GM19240 (cell line): ENCODE measurements at regions not wholly inside any gene's neighbourhood (a gene's known extent, or its start where the extent isn't known, plus 50 kb on each side); places are given as distances from the start of the nearest gene placed in this dataset.

ENCODE experiments used
- DNase-seq: peaks from one replicate; pipeline ENCODE4 v3.0.0; 2011; ENCODE audit warnings: low spot score; ENCODE audit not compliant: insufficient read length

DNA sequence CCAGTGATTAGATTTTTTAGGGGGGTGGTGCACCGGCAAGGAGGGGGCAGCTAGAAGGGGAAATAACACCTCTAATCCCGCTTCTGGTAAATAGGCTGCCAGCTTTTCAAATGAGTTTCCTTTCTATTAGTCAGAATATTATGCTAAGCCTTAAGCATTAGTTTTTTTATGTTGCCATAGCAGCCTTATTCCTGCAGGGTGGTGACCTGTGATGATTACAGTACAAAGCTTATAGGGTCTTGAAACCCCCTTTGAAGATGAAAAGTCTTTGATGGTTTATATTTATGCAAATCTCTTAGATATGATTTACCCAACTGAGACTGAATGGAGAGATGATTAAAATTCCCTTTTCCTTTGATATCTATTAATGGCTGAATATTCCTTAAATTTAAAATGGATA is 109.8 kb downstream of the ZIC5 start:
- DNase-seq: no peak

DNA sequence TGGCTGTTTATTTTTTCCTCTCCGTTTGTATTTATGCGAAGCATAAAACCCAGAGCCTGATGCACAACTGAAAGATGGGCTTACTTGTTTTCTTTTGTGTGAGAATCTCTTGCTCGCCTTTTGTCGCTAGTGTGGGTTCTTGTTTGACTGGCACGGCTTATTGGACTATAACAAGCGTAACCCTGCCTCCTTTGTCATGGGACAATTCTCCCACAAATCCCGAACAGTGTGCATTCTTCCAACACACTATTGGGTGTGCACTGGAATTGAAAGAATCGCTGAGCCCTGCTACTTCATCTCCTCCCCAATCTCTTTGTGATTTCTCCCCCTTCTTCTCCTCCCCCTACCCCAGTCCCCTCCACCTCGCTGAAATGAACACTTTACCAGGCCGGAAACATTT is 110.8 kb downstream of the ZIC5 start:
- no peak for DNase-seq

DNA sequence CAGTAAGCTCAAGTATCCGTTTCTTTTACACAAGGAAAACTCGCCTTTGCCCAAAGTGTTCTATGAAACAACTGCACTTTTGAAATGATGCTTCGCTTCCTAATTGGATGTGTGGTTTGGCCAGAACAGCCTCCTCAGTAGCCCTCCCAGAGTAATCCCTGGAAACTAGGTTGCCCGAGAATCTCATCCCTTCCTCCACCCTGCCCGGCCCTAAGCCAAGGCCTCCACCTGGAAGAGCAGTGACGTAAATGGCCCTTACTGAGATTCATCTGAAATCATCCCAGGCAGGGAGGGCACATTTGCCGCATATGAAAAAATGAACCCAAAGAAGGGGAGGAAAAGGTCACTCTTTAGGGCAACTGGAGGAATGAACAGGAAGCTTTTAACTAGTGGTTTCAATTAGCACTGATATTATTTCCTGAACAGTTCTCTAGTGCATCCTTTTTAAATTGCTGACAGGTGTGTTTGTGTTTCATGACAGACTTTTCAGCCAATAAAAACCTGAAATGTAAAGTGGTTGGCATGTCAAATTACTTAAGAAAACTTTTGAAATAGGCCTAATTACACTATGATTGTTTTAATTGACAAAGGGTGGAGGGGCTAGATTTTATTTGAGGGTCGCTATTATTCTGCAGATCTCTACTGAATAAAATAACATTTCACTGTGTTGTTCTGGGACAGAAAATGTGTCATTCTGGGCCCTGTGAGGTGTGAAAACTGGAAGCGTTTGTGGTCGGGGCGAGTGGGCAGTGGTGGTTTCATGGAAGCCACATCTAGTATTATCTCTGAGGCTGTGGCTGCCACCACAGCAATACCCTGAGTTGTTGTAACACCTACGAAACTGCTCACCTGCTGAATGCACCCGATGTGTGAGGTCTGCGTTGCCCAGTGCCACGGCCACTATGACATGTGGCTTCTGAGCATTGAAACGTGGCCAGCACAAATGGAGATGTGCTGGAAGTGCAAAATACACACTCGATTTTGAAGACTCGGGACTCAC is 112.1 kb downstream of the ZIC5 start:
- no peak for DNase-seq

DNA sequence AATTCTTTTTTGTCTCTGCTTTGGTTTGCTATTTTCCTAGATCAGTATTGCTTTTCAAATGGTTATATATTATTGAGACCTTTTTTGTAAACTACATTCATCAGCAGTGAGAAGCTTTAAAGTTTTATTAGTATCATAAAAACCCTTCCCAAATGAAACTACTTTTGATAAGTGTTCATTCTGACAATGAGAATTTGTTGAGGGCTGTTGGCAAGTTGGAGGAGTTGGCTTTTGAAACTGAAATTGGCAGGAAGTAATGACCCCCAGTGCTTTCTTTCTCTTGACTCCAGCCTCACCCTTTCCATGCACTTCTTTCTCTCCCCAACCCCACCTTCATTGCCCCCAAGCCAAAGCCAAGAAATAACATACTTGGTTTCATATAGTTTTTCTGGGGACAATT is 113.8 kb downstream of the ZIC5 start:
- DNase-seq: no peak

DNA sequence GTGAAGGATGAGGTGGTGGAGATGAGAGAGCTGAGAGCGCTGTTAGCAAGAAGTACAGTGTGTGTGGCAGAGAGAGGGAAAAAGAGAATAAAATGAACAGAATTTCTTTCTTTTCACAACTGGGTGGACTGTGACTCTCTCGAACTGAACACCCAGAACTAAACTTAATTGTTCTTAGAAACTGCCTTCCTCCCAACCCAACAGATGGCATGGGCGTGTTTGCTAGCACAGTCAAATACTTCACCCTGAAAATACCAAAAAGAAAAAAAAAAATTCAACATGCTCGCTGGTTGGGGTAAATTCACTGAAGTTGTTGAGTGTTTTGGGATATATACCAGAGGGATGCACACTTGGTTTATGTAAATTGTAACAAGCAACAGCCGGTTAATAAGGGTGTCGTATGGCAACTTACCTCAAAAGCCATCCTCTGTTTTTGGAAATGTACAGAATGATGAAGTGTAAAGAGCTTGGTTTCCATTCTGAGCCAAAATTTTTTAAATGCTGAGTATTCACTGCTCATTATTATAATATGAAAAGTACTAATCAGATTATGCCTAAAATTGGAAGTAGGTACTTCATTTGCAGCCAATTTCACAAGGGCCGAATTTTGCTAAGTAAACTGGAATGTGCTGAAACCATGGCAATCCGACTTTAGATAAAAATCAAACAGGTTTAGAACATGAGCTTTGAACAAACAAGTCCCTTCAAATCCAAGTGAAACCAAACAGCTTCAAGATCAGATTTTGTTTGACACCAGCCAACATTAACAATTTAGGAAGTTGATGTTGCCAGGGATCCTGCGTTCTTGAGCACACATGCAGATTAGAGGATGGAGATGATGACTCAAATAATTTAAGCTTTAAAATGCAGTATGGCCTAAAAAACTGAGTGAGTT is 115.8 kb downstream of the ZIC5 start:
- no peak for DNase-seq

DNA sequence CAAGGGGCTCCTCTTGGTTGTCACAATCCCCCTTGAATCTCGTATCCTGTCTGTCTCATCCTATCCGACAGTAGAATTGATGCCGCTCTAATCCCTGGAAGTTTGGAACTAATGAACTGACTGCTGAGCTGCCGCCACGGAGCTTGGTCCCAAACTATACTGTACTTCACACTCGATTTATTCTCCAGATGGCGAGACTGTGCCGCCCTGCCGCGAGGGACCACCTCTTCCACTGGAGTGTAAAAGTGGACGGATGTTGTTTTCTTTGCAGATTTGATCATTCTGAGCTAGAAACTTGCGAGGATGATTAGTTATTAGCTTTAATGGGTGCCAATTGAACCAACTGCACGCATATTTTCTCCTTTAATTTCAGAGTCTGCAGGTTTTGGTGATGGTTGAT is 117.2 kb downstream of the ZIC5 start:
- DNase-seq: no peak

DNA sequence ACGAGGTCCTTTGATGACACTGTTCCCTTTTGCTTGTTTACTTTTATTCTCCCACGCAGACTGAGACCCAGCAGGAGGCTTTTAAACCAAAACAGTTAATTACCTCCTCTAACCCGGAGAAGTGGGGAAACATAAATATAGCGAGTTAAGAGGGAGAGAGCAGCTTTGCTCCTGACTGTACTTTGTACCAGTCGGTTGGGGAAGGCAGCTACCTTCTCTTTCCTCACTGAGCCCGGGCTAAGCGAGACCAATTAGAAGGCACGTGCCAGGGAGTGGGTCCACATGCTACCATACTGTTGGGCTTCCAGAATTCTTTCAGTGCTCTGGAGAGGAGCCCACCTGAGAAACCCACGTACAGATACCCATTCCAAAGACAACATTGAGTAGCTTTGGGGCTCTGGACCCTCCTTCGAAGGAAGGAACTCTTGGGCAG is 124.2 kb downstream of the ZIC5 start:
- DNase-seq: no peak

DNA sequence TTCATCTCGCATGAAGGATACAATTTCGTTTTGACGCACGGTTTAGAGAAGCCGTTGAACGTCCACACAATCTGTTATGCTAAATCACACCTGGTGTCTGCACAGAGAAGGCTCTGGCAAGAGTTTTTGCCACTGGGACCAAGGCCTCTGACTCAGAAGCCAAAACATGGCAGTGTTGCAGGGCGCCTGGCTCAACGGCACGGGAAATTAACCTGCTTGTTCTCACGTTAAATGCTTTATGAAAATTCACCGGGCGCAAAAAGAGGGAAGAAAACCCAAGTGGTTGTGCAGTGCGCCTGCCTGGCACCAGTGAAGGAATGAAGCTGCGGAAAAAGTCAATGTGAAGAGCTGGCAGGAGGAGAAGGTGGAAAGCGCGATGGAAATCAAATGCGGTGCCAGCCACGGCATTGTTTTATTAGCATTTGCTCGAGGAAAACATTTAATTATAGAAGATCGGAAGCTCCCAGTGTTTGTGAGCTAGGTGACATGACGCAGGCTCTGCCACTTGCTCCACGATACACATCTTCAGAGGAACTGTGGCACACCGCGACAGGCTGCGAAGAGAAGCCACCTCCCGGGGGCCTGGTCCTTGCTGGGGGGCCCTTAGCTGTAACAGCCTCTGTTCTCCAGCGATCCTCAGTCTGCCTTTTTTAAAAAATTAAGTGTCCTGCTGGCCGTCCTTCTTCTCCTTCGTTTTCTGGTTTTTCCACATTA is 126.2 kb downstream of the ZIC5 start:
- DNase-seq: no peak

DNA sequence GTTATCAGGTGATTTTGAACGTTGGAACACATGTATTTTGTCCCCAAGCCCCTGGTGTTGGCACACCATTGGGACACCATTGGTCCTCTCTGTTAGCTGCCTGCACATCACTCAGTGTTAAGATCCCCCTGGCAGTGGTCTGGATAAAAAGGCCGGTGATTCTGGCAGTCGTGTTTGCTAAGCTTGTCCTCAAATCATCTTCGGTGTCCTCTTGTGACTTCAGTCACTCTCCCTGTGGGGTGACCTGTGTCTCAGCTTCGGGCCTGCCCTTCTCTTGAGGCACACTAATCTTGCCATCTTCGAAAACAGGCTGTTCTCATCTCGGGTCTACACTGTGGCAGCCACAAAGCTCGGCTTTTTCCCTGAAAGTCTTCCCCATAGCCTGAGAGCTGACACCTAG is 127.1 kb downstream of the ZIC5 start:
- no peak for DNase-seq

DNA sequence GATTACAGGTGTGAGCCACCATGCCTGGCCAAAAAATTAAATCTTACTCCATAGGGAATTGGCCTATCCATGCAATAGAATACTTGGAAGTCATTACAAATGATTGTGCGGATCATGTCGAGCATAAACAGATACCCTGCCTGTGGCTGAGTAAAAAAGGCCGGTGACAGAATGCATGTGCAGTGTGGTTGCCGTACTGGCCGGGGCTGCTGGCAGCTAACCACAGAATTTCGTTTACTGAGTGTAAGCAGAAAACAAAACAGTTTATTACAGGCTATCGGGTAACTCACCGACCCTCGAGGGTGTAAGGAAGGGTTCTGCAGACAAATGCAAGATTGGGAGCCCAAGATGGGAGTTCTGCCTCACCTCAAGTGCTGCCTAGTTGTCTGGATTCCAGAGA is 127.7 kb downstream of the ZIC5 start:
- DNase-seq: no peak

DNA sequence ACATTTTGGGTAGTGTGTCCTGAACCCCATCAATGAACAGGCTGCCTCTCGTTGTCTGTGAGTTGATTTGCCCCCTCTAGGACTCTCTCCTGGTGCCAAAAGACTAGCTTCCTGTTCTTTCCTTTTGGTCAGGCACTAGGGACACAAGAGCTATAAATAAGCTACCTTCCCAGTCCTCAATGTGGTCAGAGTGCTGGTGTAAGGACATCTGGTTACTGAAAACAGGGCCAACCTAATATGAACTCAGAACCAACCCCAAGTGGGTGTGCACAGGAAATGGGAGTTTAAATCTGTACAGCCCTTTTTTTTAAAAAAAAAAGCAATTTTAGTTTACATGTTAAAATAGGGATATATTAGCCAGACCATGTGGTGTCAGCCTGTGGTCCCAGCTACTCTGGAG is 129.2 kb downstream of the ZIC5 start:
- no peak for DNase-seq

DNA sequence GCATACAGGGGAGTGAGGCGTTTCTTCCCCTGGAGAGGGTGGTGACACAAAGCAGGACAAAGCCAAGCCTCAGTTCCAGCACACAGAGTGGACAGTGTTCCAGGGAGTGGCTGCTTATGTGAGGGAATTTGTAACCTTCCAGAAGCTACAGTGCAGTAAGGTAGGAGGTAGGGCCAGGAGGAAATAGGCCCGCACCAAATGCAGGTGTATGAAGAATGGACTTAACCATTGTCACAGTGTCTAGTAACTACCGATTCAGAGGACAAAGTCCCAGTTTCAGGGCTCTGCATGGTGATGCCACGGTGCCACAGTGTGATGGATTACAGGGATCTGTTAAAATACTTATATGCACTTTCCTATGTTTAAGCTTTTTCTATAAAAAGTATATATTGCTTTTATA is 135.3 kb downstream of the ZIC5 start:
- no peak for DNase-seq

DNA sequence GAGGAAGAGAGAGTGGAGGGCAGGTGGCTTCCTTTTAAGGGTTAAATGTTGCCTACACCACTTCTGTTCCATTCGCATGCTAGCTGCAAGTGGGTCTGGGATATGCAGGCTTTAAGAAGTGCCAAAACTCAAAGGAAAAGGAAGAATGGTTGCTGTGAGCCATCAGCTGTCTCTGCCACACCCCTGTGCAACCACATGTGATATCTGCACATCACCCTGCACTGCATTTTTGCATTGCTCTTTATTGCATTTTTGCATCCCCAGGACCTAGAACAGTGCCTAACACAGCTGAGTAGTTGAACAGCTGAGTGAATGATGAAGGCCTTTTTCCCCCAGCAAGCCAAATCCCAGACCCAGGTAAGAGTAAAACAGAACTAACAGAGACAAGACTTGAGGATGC is 136.1 kb downstream of the ZIC5 start:
- DNase-seq: no peak

DNA sequence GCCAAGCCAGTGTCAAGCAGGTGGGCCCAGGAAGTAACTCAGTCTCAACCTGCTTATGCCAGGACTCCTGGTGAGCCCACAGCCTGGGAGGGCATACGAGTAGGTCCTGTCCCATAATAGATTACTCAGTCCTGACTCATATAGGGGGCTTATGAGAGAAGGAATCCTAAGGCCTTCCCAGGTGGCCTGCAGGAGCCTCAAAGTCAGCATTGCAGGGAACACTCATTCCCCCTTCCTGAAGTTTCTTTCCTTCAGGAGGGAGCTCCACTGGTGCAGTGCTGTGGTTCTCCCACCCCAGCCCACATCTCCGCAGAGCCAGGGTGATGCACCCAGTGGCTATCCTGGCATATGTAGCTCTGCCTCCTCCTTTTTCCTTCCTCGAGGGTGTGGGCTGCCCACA is 137.3 kb downstream of the ZIC5 start:
- DNase-seq: no peak

DNA sequence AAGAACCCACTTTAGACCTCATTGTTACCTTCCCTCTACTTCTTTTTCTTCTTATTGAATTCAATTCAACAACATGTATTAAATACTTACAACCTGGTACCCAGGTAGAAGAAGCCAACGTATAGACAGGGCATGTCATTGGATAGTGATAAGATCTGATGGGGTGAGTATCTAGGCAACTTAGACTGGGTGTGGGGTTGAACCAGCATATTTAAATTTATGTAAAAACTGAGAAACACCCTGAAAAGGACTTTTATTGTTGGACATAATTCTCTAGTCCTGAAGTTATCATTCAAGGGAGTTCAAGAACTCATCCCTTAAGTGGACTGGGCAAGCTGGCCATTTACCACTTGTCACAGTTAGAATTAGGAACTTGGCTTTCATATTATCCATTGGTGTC is 139.2 kb downstream of the ZIC5 start:
- no peak for DNase-seq

DNA sequence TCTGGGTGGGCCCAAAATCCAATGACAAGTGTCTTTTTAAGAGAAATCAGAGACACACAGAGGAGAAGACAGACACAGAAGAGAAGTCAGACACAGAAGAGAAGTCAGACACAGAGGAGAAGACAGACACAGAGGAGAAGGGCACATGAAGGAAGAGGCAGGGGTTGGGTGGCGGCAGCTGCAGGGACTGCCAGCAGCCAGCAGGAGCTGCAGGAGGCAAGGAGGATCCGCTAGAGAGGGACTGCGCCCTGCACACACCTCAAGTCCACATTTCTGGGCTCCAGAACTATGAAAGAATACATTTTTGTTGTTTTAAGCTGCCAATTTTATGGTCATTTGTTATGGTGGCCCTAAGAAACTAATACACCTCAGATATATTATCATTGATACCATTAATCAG is 140.6 kb downstream of the ZIC5 start:
- DNase-seq: no peak

DNA sequence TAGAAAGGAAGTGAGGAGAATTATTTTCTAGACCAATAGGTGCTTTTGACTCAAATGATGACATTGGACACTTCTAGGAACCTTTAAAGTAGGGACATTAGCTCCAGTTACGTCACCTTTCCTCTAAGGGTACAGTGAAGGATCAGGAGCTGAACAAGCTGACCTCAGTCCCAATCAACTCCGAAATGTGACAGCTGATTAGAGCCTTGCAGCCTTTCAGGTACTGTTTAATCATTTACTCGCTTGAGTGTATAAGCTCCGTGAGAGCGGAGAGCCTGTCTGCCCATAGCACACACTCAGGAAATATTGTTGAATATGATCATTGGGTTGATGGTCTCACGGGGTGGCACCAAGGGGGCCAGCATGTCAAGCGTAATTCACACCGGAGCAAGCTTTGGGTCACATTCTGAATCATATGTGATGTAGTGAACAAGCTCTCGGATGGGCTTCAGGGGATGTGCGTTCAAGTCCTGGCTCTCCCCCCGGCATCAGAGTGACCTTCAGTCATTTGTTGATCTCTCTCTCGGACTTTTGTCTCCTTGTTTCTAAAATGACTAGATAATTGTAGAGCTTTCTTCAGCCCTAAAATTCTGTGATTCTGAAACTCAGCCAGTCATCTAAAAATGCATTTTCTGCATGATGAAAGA is 141.9 kb downstream of the ZIC5 start:
- no peak for DNase-seq

DNA sequence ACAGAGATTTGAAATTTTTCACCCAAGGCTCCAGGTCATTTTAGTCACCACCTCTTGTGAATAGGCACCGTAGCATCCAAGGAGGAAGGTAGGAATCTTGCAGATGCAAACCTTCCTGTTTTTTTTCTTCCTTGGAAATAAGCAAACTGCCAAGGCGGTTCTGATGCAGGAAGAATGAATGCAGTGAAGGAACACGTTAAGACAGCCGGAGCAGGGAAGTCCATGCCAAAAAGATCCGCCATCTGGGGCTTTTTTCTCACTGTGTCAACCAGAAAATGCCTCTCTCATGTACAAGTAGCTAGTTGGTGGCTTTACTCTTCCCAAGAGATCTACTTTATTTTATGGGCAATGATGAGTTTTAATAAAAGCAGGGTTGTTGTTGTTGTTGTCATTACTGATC is 142.4 kb downstream of the ZIC5 start:
- no peak for DNase-seq

DNA sequence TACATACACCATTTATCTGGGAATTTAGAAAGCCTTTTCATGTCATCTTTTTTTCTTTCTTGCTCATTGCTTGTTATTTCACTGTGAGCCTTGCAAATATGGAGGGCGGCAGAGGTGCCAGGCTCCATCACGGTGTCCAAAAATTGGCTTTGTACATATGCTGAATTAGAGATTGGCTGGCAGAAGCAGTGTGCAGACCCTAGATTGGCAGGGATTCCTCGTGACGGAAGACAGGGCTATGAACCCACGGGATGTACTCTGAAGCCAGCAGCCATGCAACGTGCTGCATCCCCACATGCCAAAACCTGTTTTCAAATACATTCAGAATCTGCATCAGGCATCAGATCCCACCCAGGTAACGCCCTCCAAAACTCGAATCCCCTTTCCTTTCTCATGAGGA is 142.8 kb downstream of the ZIC5 start:
- DNase-seq: no peak

DNA sequence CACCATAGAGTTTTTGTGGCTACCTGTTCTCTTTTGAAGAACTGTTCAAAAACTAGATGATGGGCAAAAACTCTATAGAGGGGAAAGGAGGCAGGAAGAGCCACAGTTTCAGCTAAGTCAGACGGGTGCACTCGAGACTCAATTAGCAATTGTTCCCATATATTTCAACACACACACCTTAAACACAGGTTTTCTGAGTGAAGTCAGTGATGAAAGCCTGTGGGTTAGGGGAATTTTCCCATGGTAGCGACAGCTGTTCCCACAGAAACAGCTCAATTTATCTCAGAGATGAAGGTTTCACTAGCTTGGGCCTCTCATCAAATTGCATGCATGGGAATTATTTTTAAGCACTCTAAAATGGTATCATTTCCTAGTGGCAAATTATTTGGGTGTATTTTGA is 143.4 kb downstream of the ZIC5 start:
- DNase-seq: no peak
